ENCODE measurements at regions not wholly inside any gene's neighbourhood (a gene's known extent, or its start where the extent isn't known, plus 50 kb on each side); places are given as distances from the start of the nearest gene placed in this dataset.
"Not testable (repeated sequence)": the region's sequence is repeated elsewhere in the genome, so short reads cannot be mapped to it uniquely, and the experiment has no call there.

- Mint-ChIP-seq H3K27ac (no peak overlapping the region), H3K4me3 (no peak overlapping the region), H3K27me3 (peaks cover 8% of the 10 kb centered on the region), H3K4me1 (no peaks in the 10 kb centered on the region), H3K9me3 (no peaks in the 10 kb centered on the region), H3K36me3 (ENCODE audit: low read depth) (no peaks in the 10 kb centered on the region)
- DNase-seq: no peak
- ChIA-PET POLR2A (no interaction called here), CTCF (interaction anchor here (1.0 to 1.4 kb wide), 2 partner anchors 9 to 18 kb away, joined by 3 to 4 read pairs; no protein-coding TSS in a partner anchor)
Observed at GRCh38 chr9:89951675-89952074, 346.9 kb downstream of the GADD45G start.

- Mint-ChIP-seq H3K27me3 (peaks cover 8% of the 10 kb centered on the region), H3K36me3 (ENCODE audit: low read depth) (no peaks in the 10 kb centered on the region), H3K27ac (no peak overlapping the region), H3K4me3 (no peak overlapping the region), H3K9me3 (no peaks in the 10 kb centered on the region), H3K4me1 (no peaks in the 10 kb centered on the region)
- CTCF ChIA-PET: interaction anchor here (1.3 to 1.4 kb wide), 2 partner anchors 17 to 117 kb away, joined by 3 read pairs; no protein-coding TSS in a partner anchor
- POLR2A ChIA-PET: no interaction called here
- DNase-seq: no peak
Observed at GRCh38 chr9:89952401-89952800, 347.6 kb downstream of the GADD45G start.

- H3K27me3 Mint-ChIP-seq; H3K36me3 Mint-ChIP-seq (ENCODE audit: low read depth); H3K4me1 Mint-ChIP-seq; DNase-seq; H3K4me3 Mint-ChIP-seq; H3K27ac Mint-ChIP-seq; H3K9me3 Mint-ChIP-seq; POLR2A ChIA-PET: not testable (repeated sequence)
- CTCF ChIA-PET: interaction anchor here (0.6 to 1.4 kb wide), 3 partner anchors 16 to 153 kb away, joined by 3 read pairs; no protein-coding TSS in a partner anchor
Observed at GRCh38 chr9:89953263-89953662, 348.5 kb downstream of the GADD45G start.

- ChIA-PET CTCF (interaction anchor here (1.4 kb wide), 1 partner anchor 15 kb away, joined by 3 read pairs; no protein-coding TSS in a partner anchor), POLR2A (no interaction called here)
- Mint-ChIP-seq H3K4me1 (no peaks in the 10 kb centered on the region), H3K27me3 (peaks cover 8% of the 10 kb centered on the region), H3K4me3 (no peak overlapping the region), H3K36me3 (ENCODE audit: low read depth) (no peaks in the 10 kb centered on the region), H3K9me3 (no peaks in the 10 kb centered on the region), H3K27ac (no peak overlapping the region)
- DNase-seq: no peak
Observed at GRCh38 chr9:89953824-89954615, 349.2 kb downstream of the GADD45G start.

GRCh38 chr9:89955144-89955543 lies 350.3 kb downstream of the GADD45G start:
- CTCF ChIA-PET: interaction anchor here (0.8 to 1.4 kb wide), 2 partner anchors 14 to 19 kb away, joined by 3 read pairs; no protein-coding TSS in a partner anchor

GRCh38 chr9:89955626-89956025 lies 350.8 kb downstream of the GADD45G start:
- Mint-ChIP-seq H3K4me3 (no peak overlapping the region), H3K36me3 (ENCODE audit: low read depth) (no peaks in the 10 kb centered on the region), H3K9me3 (no peaks in the 10 kb centered on the region), H3K27ac (no peak overlapping the region), H3K27me3 (no peaks in the 10 kb centered on the region), H3K4me1 (no peaks in the 10 kb centered on the region)
- ChIA-PET POLR2A (no interaction called here), CTCF (interaction anchor here (0.8 to 1.4 kb wide), 2 partner anchors 14 to 19 kb away, joined by 3 read pairs; no protein-coding TSS in a partner anchor)
- DNase-seq: no peak

More at GRCh38 chr9:89955144-89955543, 350.3 kb downstream of the GADD45G start:
- Mint-ChIP-seq H3K27me3 (peaks cover 3% of the 10 kb centered on the region), H3K4me1 (no peaks in the 10 kb centered on the region), H3K27ac (no peak overlapping the region), H3K4me3 (no peak overlapping the region), H3K36me3 (ENCODE audit: low read depth) (no peaks in the 10 kb centered on the region), H3K9me3 (no peaks in the 10 kb centered on the region)
- no peak for DNase-seq
- POLR2A ChIA-PET: no interaction called here

GRCh38 chr9:89956331-89956730 lies 351.5 kb downstream of the GADD45G start:
- no peak for DNase-seq
- Mint-ChIP-seq H3K4me3 (no peak overlapping the region), H3K27me3 (no peaks in the 10 kb centered on the region), H3K9me3 (no peaks in the 10 kb centered on the region), H3K4me1 (peaks cover 4% of the 10 kb centered on the region), H3K27ac (no peak overlapping the region), H3K36me3 (ENCODE audit: low read depth) (no peaks in the 10 kb centered on the region)
- ChIA-PET POLR2A (no interaction called here), CTCF (no interaction called here)

DNA sequence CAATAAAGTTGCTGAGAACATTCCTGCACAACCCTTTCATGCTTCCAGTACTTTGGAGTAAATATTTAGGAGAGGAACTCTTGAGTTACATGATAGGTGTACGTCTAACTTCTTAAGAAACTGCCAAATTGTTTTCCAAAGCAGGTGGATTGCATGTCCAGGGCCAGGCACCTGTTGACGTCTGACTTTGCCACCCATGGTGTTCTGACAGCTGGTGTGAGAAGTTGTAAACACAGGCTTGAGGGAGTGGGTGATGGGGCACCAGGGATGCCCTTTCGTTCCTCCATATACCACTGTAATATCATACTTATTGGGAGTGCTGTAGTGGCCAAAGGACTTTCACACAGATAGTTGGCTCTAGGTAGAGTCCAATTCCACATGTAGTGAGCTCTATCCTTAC lies 352.1 kb downstream of the GADD45G start:
- no peak overlapping the region for H3K4me3 Mint-ChIP-seq
- CTCF ChIA-PET: no interaction called here
- H3K27me3 Mint-ChIP-seq: no peaks in the 10 kb centered on the region
- no peaks in the 10 kb centered on the region for H3K9me3 Mint-ChIP-seq
- no peak for DNase-seq
- peaks cover 10% of the 10 kb centered on the region for H3K4me1 Mint-ChIP-seq
- POLR2A ChIA-PET: no interaction called here
- H3K27ac Mint-ChIP-seq: no peak overlapping the region
- no peaks in the 10 kb centered on the region for H3K36me3 Mint-ChIP-seq (ENCODE audit: low read depth)

- POLR2A ChIA-PET: no interaction called here
- no peaks in the 10 kb centered on the region for H3K36me3 Mint-ChIP-seq (ENCODE audit: low read depth)
Observed at GRCh38 chr9:89958086-89958485, 353.3 kb downstream of the GADD45G start.

GRCh38 chr9:89961616-89962341 lies 357.0 kb downstream of the GADD45G start:
- Mint-ChIP-seq H3K27ac (peak overlapping the region; percentile 81), H3K27me3 (peaks cover 3% of the 10 kb centered on the region), H3K4me3 (peak overlapping the region; percentile 12), H3K36me3 (ENCODE audit: low read depth) (no peaks in the 10 kb centered on the region), H3K9me3 (no peaks in the 10 kb centered on the region), H3K4me1 (peaks cover 19% of the 10 kb centered on the region)
- ChIA-PET POLR2A (interaction anchor here (0.6 kb wide), 1 partner anchor 126 kb away, joined by 3 read pairs; no protein-coding TSS in a partner anchor), CTCF (interaction anchor here (0.5 to 1.3 kb wide), 4 partner anchors 9 to 359 kb away, joined by 3 to 6 read pairs (median 4); no protein-coding TSS in a partner anchor)
- peak; percentile 23 for DNase-seq

More at GRCh38 chr9:89958086-89958485, 353.3 kb downstream of the GADD45G start:
- peak overlapping the region; percentile 26 for H3K27ac Mint-ChIP-seq
- no peaks in the 10 kb centered on the region for H3K27me3 Mint-ChIP-seq
- CTCF ChIA-PET: no interaction called here
- no peaks in the 10 kb centered on the region for H3K9me3 Mint-ChIP-seq
- peaks cover 16% of the 10 kb centered on the region for H3K4me1 Mint-ChIP-seq
- H3K4me3 Mint-ChIP-seq: no peak overlapping the region
- no peak for DNase-seq

DNA sequence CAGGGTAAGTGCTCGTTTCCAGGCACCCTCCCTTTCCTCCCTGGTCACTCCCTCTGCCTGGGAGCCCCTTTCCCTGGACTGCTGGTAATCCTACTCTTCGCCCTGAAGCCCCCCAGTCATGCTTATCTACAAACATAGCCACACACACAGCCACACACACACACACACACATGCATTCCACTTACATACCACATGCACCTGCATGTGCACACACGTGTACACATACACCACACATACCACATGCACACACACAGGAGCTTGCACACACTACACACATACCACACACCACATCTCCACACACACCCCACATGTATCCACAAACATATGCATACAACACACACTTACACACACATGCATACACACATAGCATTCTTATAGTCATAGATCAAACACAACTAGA lies 358.5 kb downstream of the GADD45G start:
- peak overlapping the region; percentile 36 for H3K27ac Mint-ChIP-seq
- no peaks in the 10 kb centered on the region for H3K9me3 Mint-ChIP-seq
- H3K4me3 Mint-ChIP-seq: no peak overlapping the region
- H3K27me3 Mint-ChIP-seq: peaks cover 5% of the 10 kb centered on the region
- no peak for DNase-seq
- H3K4me1 Mint-ChIP-seq: peaks cover 19% of the 10 kb centered on the region
- POLR2A ChIA-PET: no interaction called here
- H3K36me3 Mint-ChIP-seq (ENCODE audit: low read depth): no peaks in the 10 kb centered on the region
- CTCF ChIA-PET: no interaction called here

DNA sequence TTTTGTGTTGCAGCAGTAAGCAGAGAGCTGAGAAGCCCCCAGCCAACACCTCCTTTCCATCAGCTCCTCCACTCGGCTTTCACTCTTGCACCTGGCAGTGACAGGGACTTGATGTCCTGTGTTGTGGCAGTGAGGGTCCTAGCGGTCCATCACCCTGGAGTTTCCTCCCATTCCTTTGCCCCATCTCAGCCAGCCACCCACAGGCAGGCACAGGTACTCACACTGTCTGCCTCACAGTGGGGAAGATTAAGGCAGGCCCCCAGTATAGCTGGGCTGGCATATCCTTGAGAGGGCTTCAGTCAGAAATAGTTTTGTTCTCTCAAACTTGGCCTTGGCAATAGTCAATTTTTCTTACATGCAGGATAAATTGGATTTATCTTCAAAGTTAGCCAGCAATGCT lies 362.7 kb downstream of the GADD45G start:
- DNase-seq: no peak
- Mint-ChIP-seq H3K27me3 (peaks cover 6% of the 10 kb centered on the region), H3K9me3 (no peaks in the 10 kb centered on the region), H3K4me3 (no peak overlapping the region), H3K4me1 (peaks cover 17% of the 10 kb centered on the region), H3K27ac (no peak overlapping the region), H3K36me3 (ENCODE audit: low read depth) (no peaks in the 10 kb centered on the region)
- ChIA-PET POLR2A (no interaction called here), CTCF (no interaction called here)

DNA sequence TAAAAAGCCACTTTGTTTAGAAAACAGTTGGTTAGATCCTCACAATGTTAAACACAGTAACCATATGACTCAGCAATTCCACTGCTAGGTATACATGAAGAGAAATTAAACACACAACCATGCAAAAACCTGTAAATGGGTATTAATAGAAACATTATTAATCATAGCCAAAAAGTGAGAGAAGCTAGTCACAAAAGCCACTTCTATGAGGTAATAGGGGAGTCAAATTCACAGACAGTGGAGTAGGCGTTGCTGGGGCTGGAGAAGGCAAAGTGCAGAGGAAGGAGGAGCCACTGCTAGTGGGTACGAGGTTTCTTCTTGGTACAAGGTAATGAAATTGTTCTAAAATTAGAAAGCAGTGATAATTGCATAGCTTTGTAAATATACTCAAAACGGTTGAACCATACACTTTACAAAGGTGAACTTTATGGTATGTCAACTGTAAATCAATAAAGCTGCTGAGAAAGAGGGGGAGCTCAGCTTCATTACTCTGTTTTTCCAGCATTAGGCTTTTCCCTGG lies 364.4 kb downstream of the GADD45G start:
- Mint-ChIP-seq H3K27me3 (peaks cover 6% of the 10 kb centered on the region), H3K4me1 (peaks cover 21% of the 10 kb centered on the region), H3K9me3 (no peaks in the 10 kb centered on the region), H3K4me3 (no peak overlapping the region), H3K27ac (no peak overlapping the region), H3K36me3 (ENCODE audit: low read depth) (no peaks in the 10 kb centered on the region)
- POLR2A ChIA-PET: interaction anchor here (0.5 kb wide), 1 partner anchor 37 kb away, joined by 3 read pairs; no protein-coding TSS in a partner anchor
- no peak for DNase-seq
- CTCF ChIA-PET: interaction anchor here (1.3 to 1.5 kb wide), 3 partner anchors 14 to 17 kb away, joined by 3 to 4 read pairs (median 3); no protein-coding TSS in a partner anchor

All from activated CD4-positive, alpha-beta T cell treated with anti-CD3 and anti-CD28 coated beads, Interleukin-2, amount 10 ng/mL, durations not matched to agents 7 days and 5 days (primary cell).